GM12878 (cell line): ENCODE measurements at regions not wholly inside any gene's neighbourhood (a gene's known extent, or its start where the extent isn't known, plus 50 kb on each side); places are given as distances from the start of the nearest gene placed in this dataset.

Experiments used
- ATAC-seq: fragments of 200-7000 bp; cut with Tn5 transposase; 3 replicates; pipeline ENCODE4 v1.9.1; 2020; ENCODE audit warnings: mild to moderate bottlenecking, moderate library complexity
- BruUV-seq: library from RNA; stranded (reverse); fragments of 400-500 nt; replicated peaks from 2 replicates; lab custom pipeline; 2021; lab: Mats Ljungman, UMichigan
- CTCF ChIA-PET: fragments of 300-600 bp; sonication (Branson Sonifier 250); formaldehyde crosslinking; extraction: SDS; loops from one replicate; lab custom pipeline; 2021; ENCODE audit warnings: inconsistent platforms; lab: Yijun Ruan, JAX
- POLR2A ChIA-PET: fragments of 350-600 bp; formaldehyde crosslinking; extraction: SDS; loops from one replicate; lab custom pipeline; 2021; ENCODE audit warnings: inconsistent platforms; lab: Charles Lee
- RAD21 ChIA-PET: fragments of 300-600 bp; sonication (Branson Sonifier 250); formaldehyde crosslinking; loops from one replicate; lab custom pipeline; 2023; ENCODE audit warnings: antibody characterized with exemption; ENCODE audit not compliant: unreplicated experiment; lab: Charles Lee
- SMC1A ChIA-PET: fragments of 300-600 bp; sonication (Branson Sonifier 250); formaldehyde crosslinking; loops from one replicate; lab custom pipeline; 2023; ENCODE audit not compliant: unreplicated experiment, uncharacterized antibody; lab: Charles Lee
- DNase-seq: peaks from one replicate; pipeline ENCODE4 v3.0.0-alpha.2; 2011; ENCODE audit warnings: low read depth, low spot score
- FAIRE-seq: peaks from 3 replicates; lab custom pipeline; 2011; peaks lifted over from hg19 to GRCh38; lab: Jason Lieb, UNC
- H2AFZ ChIP-seq: 2 replicates; pipeline ENCODE4 v1.6.0; 2011; ENCODE audit warnings: low read depth, low read length, control low read depth; ENCODE audit not compliant: control insufficient read depth
- H3K27ac ChIP-seq: 2 replicates; pipeline ENCODE4 v1.5.1; 2011; ENCODE audit warnings: control low read depth; ENCODE audit not compliant: control insufficient read depth, insufficient read depth
- H3K27me3 ChIP-seq, 2 experiments: replicated peaks in 1 of 2; 2 replicates each; pipeline versions ENCODE4 v1.6.0 to v1.6.1; 2011; ENCODE audit warnings: low read length in 1 of 2; ENCODE audit not compliant: control insufficient read depth in 2 of 2, insufficient read depth in 2 of 2
- H3K36me3 ChIP-seq, 2 experiments: 2 replicates each; pipeline ENCODE4 v1.5.1; 2011; ENCODE audit warnings: low read length in 1 of 2; ENCODE audit not compliant: control insufficient read depth in 2 of 2, insufficient read depth in 2 of 2
- H3K4me1 ChIP-seq: 2 replicates; pipeline ENCODE4 v1.6.1; 2011; ENCODE audit warnings: mild to moderate bottlenecking, low read length, moderate library complexity, mixed read lengths; ENCODE audit not compliant: control insufficient read depth, insufficient read depth
- H3K4me2 ChIP-seq: 2 replicates; pipeline ENCODE4 v1.6.0; 2011; ENCODE audit warnings: control low read depth; ENCODE audit not compliant: control insufficient read depth, insufficient read depth
- H3K4me3 ChIP-seq: fragments of 200-600 bp; sonication (generic); 2 replicates; pipeline ENCODE4 v1.5.1; 2016
- H3K79me2 ChIP-seq: 2 replicates; pipeline ENCODE4 v1.6.0; 2011; ENCODE audit warnings: low read length; ENCODE audit not compliant: control insufficient read depth, insufficient read depth
- H3K9ac ChIP-seq: 2 replicates; pipeline ENCODE4 v1.8.0; 2011; ENCODE audit warnings: low read length, control low read depth, mixed read lengths; ENCODE audit not compliant: control insufficient read depth, insufficient read depth
- H3K9me3 ChIP-seq: replicated peaks from 3 replicates; pipeline ENCODE4 v1.5.1; 2011; ENCODE audit warnings: mild to moderate bottlenecking, low read length; ENCODE audit not compliant: control insufficient read depth, insufficient read depth
- H4K20me1 ChIP-seq: 2 replicates; pipeline ENCODE4 v1.6.0; 2011; ENCODE audit not compliant: control insufficient read depth, insufficient read depth
- CHD4 ChIP-seq: fragments of 200-600 bp; sonication (generic); IDR thresholded peaks from 2 replicates; pipeline ENCODE4 v1.6.1; 2016; ENCODE audit warnings: mild to moderate bottlenecking
- DPF2 ChIP-seq: fragments of 450-650 bp; IDR thresholded peaks from 2 replicates; pipeline ENCODE4 v1.6.1; 2017; ENCODE audit warnings: mild to moderate bottlenecking
- GATAD2B ChIP-seq: fragments of 450-650 bp; conservative IDR thresholded peaks from 2 replicates; pipeline ENCODE4 v1.6.1; 2017; ENCODE audit warnings: low read depth, mild to moderate bottlenecking, moderate library complexity
- HDGF ChIP-seq: fragments of 450-650 bp; IDR thresholded peaks from 2 replicates; pipeline ENCODE4 v1.6.1; 2016; ENCODE audit warnings: antibody characterized with exemption
- IRF5 ChIP-seq: fragments of 450-650 bp; IDR thresholded peaks from 2 replicates; pipeline ENCODE4 v1.6.1; 2017; ENCODE audit warnings: borderline replicate concordance
- JUNB ChIP-seq: IDR thresholded peaks from 2 replicates; pipeline ENCODE4 v1.6.1; 2016; ENCODE audit warnings: antibody characterized with exemption, mild to moderate bottlenecking
- NFXL1 ChIP-seq: fragments of 450-650 bp; IDR thresholded peaks from 2 replicates; pipeline ENCODE4 v1.6.1; 2017; ENCODE audit warnings: antibody characterized with exemption, mild to moderate bottlenecking, borderline replicate concordance
- RAD51 ChIP-seq: fragments of 450-650 bp; IDR thresholded peaks from 2 replicates; pipeline ENCODE4 v1.6.1; 2016; ENCODE audit warnings: moderate library complexity, mild to moderate bottlenecking, inconsistent platforms
- SIN3A ChIP-seq: IDR thresholded peaks from 2 replicates; pipeline ENCODE4 v1.6.1; 2012; ENCODE audit warnings: low read depth, low read length, improper control_type of control experiment
- TCF7 ChIP-seq: IDR thresholded peaks from 2 replicates; pipeline ENCODE4 v1.6.1; 2014; ENCODE audit warnings: antibody characterized with exemption, borderline replicate concordance
- ZZZ3 ChIP-seq: IDR thresholded peaks from 2 replicates; pipeline ENCODE4 v1.6.1; 2011; ENCODE audit warnings: low read depth; ENCODE audit not compliant: control insufficient read depth, insufficient read length
- WGBS: methylation state at CpG from one replicate; pipeline ENCODE4 v1.1.6; 2016; ENCODE audit warnings: low lambda C conversion rate; ENCODE audit not compliant: insufficient replicate concordance, insufficient coverage; ENCODE audit errors: missing lambda C conversion rate; 5-methylcytosine and 5-hydroxymethylcytosine counted together
- in situ Hi-C: fragments of 300-500 bp; cut with MboI; formaldehyde crosslinking; loops from 9 replicates; pipeline ENCODE4 v1.14.3; 2018; ENCODE audit warnings: mixed read lengths
- intact Hi-C: fragments of 100-400 bp; cut with micrococcal nuclease; formaldehyde crosslinking; loops from one replicate; pipeline ENCODE4 v1.14.2; 2022; ENCODE audit not compliant: unreplicated experiment

- TF ChIP-seq SIN3A (no peak), TCF7 (no peak), GATAD2B (no peak), RAD51 (no peak)
- TF ChIP-seq, all 136 proteins: peak for 0
These were observed 107.6 kb upstream of the VSTM2B start (continued) for GRCh38 chr19:29418201-29418600.

GRCh38 chr19:29420065-29420464 is 105.7 kb upstream of the VSTM2B start:
- no peak for FAIRE-seq
- ChIA-PET POLR2A (no interaction called here), RAD21 (no interaction called here), SMC1A (no interaction called here), CTCF (no interaction called here)
- Histone ChIP-seq H3K27me3 (no peaks in the 10 kb centered on the region), H3K4me2 (no peak overlapping the region), H4K20me1 (no peaks in the 10 kb centered on the region), H3K36me3 (no peaks in the 10 kb centered on the region), H3K4me3 (no peak overlapping the region), H3K9ac (no peak overlapping the region), H3K9me3 (no peaks in the 10 kb centered on the region), H2AFZ (no peak overlapping the region), H3K4me1 (no peaks in the 10 kb centered on the region), H3K79me2 (no peaks in the 10 kb centered on the region), H3K27ac (no peak overlapping the region)
- intact Hi-C loops (no loop called here), in situ Hi-C loops (no loop called here)
- WGBS = 71% methylated on average over 5 of the region's 5 CpGs
- no peak for DNase-seq
- BruUV-seq = no TSS peak
- ATAC-seq = no peak
- TF ChIP-seq JUNB = no peak
- TF ChIP-seq ZZZ3 = no peak
- no peak for TF ChIP-seq CHD4
- TF ChIP-seq NFXL1 = no peak
- no peak for TF ChIP-seq IRF5
- TF ChIP-seq HDGF = no peak
- no peak for TF ChIP-seq DPF2
